ENCODE measurements at regions not wholly inside any gene's neighbourhood (a gene's known extent, or its start where the extent isn't known, plus 50 kb on each side); places are given as distances from the start of the nearest gene placed in this dataset.

DNA sequence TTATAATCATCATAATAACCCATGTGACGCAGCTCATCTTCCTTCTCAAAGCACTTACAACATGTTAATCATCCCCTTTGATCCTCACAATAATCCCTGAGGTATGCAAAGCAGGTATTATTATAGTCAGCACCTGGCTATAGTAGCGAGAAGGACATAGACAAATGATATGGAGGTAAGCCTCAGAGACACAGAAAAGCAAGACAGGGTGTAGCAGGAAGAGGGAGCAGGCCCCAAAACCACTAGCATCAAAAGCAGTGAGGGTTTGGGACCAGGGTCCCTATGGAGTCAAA is 139.2 kb upstream of the SLC30A5 start:
- FAIRE-seq: no peak

DNA sequence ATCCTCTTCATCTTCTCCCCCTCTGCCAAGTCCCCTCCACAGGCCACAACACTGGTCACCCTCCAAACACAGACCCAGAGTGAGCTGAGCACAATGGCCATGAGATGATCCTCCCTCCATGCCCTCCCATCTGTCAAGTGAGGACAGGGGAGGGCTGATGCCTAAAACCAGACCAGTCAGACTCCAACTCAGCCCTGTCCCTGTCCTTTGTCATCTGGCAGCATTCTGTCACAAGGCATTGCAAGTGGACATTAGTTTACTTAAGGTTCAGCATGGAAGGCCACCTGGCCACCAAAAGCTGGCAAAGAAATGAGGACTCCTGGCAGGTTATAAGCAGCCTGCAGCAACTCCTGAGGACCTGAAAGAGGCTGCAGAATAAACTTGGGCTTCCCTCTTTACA is 136.2 kb upstream of the SLC30A5 start:
- no peak for FAIRE-seq

DNA sequence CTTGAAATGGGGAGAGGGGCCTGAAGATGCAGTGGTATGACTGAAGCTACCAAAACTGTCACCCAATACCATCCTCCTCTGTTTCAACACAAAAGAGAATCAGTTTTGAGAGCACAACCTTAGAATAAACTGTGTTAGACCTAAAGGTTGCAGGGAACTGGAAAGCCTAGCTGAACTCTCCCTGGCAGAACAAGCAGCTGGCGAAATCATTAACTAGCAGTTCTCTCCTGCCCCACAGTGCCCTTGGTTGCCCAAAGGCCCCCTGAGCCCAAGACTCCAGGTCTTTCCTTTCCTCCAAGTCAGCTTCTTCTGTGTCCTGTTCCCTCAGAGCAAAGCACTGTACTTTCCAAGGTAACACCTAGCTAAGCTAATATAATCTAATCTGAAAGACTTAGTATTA is 135.4 kb upstream of the SLC30A5 start:
- FAIRE-seq: no peak

DNA sequence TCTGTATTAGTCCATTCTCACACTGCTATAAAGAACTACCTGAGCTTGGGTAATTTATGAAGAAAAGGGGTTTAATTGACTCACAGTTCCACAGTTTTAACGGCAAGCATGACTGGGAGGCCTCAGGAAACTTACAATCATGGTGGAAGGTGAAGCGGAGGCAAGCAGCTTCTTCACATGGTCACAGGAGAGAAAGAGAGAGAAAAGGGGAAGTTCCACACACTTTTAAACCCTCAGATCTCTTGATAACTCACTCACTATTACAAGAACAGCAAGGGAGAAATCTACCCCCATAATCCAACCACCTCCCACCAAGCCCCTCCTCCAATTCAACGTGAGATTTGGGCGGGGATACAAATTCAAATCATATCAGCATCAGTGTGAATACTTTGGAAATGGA is 133.4 kb upstream of the SLC30A5 start:
- no peak for FAIRE-seq

DNA sequence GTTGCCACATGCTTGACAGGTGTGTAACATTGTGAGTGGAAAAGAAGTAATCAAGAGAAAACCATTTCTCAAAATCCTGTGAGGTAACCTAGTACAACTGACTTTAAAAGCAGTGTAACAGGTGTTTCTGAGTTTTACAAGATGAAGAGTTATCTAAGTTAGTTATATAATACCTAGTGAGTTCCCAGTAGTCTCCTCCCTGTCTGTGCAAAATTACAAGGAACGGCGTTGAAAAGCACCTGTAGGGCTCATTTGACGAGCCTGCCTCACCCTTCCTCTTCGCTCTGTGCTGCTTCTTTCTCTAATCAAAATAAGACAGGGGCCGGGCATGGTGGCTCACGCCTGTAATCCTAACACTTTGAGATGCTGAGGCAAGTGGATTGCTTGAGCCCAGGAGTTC is 132.9 kb upstream of the SLC30A5 start:
- FAIRE-seq: no peak

DNA sequence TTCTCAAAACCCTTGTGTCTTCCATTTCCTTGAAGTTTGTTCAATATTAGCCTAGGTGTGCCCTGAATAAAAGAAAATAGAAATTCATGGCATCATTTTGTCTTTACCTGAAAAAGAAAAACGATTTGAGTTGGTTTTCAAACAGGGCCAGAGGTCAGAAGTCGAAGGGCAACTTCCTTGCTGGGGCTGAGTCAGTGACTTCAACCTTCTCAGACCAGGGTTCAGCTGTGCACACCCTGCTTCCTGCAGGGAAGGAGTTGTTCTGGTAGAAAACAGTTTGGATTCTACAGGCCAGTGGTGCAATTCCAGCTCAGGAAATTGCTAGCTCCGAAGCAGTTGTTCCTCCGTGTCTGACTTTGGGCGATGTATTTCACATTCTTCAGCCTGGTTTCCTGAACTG is 132.1 kb upstream of the SLC30A5 start:
- no peak for FAIRE-seq

DNA sequence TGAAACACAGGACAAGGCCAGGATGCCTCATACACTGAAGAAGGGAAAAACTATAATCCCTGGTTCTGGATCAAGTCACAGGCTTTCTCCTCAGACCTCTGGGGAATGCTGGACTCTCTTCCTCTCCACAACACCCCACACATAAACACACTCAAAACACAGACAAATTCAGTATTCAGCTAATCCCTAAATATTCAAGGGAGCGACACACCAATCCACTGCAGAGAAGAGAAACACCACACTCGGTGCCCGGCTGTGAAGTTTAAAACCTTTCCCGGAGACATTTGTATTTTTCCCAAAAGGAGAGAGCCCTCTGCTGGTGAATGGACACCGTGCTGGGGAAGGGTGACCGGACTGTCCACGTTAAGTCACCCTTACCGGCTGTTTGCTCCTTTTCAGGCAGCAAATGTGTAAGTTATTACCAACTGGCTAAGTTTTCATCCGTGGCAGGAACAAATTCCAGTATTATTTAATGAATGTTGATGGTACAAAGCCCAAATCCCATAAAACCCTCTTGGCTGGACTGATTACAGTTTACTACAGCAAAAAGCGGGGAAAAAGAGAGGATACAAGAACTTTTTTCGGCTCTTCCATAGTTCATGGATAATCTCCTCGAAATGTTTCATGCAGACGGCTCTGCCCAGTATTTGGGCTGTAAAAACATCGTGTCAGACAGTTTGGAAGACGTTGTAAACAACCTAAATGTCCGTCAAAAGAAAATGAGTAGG is 130.9 kb upstream of the SLC30A5 start:
- peak; percentile 57 for FAIRE-seq

DNA sequence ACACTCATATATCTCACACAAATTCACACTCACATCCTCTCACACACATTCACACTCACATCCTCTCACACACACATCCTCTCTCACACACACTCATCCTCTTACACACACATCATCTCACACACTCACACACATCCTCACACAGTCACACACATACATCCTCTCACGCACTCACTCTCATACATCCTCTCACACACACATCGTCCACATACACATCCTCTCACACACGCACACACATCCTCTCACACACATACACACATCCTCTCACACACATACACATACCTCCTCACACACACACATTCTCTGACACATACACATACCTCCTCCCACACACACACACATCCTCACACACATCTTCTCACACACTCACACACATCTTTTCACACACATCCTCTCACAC is 129.1 kb upstream of the SLC30A5 start:
- FAIRE-seq: no peak

DNA sequence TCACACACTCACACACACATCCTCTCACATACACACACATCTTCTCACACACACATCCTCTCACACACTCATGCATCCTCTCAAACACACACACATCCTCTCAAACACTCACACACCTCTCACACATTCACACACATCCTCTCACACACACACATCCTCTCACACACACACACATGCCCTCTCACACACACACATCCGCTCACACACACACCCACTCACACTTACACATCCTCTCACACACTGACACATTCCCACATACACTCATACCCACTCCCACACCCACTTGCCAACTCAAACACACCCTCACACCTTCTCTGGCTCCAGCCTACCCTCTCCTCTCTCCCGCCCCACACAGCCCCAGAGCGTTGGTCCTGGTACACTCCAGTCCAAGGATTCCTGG is 127.9 kb upstream of the SLC30A5 start:
- FAIRE-seq: no peak

DNA sequence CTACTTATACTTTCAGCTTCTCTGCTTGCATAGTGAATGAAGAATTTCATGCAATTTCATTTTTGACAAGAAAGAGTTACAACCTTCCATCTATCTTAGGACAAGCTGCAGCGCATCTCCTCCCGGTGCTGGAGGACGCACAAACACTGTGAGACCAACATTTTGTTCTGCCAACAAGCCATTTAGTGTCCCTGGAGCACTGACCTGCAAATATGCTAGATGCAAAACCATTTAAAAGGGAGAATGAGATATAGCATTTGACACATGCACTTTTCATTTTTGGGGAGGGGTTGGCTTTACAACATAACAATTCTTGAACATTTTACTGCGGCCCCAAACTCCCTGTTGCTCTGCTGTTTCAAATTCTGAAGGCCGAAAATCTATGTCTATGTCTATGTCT is 127.2 kb upstream of the SLC30A5 start:
- FAIRE-seq: no peak

DNA sequence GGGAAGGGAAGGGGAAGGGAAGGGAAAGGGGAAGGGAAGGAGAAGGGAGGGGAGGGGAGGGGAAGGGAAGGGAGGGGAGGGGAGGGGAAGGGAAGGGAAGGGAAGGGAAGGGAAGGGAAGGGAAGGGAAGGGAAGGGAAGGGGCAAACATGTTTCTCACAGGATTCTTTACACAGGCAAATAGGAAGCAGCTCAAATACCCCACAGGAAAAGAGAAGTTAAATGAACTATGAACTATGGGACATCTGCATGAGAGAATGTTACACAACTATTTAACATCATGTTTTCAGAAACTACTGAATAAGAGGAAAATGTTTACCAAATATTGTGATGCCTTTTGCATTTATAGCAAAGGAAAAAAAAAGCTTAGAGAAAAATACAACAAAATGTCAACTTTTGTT is 125.4 kb upstream of the SLC30A5 start:
- no peak for FAIRE-seq

DNA sequence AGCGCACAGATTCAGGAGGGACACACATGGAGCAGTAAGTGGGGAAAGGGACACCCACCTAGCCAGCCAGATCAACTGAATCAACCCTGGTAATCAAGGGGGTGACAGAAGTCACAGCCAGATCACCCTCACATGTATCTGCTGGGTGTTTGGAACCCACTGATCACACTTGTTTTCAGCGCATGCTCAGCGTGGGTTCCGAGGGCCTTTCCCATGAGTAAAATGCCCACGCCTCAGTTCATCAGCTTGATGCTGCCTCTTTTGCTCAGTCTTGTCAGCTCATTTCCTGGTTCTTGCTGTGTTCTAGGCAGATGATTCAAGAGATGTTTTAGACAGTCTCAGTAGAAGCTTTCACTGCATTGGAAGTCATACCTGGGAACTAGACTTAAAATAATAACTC is 123.2 kb upstream of the SLC30A5 start:
- FAIRE-seq: no peak

DNA sequence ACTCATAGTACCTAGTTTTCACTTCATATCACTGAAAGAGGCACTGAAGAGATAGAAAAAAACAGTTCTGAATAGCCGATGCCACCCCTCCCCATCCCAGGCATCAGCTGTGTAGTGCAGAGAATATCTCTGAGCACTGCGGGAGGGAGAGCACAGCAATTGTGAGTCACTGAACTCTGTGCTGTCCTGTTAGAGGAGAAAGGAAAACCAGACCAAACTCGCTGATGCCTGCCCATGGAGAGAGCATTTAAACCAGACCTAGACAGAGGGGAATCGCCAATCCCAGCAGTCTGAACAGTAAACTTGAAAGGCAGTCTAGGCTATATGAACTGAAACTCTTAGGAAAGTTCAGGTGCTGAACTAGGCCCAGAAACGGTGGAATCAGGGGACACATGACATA is 120.1 kb upstream of the SLC30A5 start:
- no peak for FAIRE-seq

DNA sequence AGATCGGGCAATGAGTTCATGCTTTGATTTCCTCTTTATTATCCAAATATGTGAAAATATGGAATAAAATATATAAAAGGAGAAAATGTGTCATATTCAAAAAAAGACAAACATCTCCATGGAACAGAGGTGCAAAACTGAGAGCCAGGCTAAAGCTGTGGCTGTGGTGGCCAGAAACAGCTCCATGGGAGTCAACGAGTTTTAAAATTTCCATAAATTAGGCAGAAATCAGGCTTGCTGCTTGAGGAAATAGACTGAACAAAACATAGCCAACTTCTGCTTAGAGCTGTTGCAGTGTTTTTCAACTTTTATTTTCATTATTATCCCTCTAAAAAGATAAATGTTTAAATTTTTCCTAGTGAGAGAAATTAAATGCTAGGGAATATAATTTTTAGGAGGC is 110.8 kb upstream of the SLC30A5 start:
- no peak for FAIRE-seq

DNA sequence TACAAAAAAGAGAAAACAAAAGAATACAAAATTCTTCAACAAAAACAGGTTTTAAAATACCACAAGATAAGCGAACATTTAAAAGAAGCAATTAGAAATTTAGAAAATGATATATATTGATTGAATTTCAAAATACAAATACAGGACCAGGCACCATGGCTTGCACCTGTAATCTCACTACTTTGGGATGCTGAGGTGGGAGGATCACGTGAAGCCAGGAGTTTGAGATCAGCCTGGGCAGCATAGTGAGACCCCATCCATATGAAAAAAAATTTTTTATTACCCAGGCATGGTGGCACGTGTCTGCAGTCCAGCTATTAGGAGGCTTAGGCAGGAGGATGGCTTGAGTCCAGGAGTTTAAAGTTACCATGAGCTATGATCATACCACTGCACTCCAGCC is 109.9 kb upstream of the SLC30A5 start:
- no peak for FAIRE-seq

DNA sequence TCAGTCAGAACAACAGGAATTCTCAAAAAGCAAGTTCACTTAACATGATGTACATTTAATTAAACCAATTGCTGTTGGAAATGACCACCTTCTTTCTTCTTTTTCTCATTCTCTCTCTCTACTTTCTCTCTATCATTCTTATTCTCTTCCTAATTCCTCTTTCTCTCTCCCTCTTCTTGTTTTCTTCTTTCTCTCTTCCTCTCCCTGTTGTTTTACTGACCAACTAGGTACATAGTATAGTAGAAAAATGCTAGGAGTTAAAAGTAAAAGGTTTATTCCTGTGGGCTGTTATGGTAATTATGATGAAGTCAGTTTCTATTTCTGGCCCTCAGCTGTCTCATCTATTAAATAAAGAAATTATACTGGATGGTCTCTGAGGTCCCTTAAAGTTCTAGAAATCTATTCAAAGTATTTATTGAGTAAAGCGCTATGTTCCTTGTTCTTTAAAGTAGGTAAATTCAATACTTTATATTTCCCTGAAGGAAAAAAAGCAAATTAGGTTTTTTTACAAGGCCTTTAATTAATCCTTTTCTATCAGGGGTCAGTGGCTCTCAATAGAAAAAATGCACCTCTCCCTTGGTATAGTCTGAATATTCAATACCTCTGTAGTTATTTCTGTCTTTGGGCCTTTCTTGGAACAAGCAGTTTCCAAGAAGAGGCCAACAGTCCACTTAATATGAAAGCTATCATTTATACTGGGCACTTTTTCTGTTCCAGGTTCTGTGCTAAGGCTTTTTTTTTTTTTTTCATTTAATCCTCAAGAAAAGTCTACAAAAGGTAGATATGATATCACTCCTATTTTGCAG is 102.3 kb upstream of the SLC30A5 start:
- FAIRE-seq: no peak

DNA sequence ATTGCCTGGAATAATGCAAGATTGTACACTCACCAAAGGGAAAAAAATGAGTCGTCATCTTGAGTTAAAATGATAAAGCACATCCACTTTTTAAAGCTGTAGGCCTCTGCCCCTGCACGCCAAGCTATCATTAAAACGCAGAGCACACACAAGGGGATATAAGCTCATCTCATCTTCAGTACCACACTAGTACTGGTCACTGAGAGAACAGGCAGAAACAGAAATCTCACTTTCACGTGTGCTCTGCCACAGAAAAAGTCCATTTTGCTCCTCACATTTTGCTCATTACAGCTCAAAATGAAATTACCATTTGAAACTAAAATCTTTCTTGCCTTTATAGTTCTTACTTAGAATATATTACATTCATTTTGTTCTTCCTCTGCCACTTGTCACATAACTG is 99.2 kb upstream of the SLC30A5 start:
- FAIRE-seq: no peak

DNA sequence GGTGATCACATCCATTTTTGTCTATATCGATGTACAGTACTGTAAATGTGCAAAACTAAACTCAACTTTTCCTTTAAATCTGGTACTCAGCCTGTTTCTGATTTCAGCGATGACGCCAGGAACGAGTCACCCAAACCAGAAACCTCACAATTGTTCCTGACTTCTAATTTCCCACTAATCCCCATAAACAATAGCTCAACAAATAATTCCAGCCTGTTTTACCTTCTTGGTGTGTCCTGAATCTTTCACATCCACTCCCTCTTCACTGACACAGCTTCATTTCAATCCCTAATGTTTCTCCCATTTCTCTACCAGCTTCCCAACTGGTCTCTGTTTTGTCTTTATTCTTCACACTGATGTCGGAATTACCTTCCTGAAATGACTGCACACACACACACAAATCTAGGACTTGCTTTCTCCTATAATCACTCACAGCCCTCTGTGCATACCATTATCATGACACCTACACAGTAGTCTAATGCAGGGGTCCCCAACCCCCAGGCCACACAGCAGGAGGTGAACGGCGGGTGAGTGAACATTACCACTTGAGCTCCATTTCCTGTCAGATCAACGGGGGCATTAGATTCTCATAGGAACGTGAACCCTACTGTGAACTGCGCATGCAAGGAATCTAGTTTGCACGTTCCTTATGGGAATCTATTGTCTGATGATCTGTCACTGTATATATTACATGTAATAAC is 97.8 kb upstream of the SLC30A5 start:
- FAIRE-seq: no peak

DNA sequence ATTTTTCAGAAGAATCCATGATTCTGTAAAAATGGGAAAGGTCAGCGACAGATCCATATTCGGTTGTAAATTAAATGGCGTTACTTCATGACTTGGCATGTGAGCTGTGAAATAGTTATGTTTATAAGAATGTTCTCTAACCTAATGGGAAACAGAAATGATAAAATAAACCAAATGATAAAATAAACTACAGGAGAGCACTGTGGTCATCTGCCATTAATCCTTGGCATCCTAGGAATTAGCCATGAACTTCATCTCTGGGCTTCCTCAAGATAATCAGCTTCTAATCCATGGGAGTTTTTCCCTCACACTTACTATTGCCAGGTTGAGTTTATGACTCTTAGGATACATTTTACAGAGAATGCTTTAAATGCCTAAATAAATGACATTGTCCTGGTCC is 94.6 kb upstream of the SLC30A5 start:
- FAIRE-seq: no peak

DNA sequence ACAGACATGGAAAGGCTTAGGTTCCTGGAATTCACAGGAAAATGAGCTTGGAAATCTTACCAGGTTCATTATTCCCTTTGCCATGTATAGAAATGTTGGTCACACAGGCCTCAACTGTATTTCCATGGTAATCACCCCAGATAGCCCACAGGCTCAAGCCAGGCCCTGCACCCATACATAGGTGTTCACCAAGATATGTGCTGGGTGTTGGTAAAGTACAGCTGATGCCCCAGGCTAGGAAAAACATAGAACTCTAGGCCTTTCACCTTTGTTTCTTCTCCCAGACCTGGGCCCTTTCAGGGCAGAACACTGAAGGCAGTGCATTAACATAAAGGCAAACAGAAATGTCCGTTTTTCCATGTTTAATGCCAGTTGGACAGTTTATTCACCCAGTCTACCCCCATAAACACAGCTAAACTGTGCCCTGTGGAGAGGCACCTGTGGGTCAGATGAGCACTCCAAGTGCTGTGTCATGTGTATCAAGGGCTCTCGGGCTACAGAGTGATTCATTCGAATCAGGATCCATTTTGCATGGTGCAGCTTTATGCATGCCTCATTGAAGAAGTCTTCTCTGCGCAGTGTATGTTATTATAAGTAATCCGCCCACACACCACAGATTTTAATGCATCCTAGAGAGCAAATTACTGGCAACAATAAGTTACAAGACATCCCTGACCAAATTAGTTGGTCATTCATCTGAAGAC is 93.4 kb upstream of the SLC30A5 start:
- no peak for FAIRE-seq

DNA sequence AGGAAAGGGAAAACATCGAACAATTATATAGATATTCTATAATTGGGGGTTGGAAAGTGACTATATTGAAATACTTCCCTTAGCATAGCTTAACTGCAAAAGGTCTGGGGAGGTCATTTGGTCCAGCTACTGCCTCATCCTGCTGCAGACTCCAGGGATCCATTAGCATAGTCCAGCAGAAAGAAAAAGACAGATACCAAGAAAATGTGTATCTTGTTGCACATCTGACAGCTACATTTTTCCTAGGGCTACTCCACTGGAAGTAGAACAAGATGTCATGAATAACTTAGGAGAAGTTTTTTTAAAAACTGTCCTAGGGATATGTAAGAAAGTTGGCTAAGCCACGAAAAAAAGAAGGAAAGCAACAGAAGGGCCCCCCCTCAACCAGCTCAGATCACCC is 92.9 kb upstream of the SLC30A5 start:
- no peak for FAIRE-seq

DNA sequence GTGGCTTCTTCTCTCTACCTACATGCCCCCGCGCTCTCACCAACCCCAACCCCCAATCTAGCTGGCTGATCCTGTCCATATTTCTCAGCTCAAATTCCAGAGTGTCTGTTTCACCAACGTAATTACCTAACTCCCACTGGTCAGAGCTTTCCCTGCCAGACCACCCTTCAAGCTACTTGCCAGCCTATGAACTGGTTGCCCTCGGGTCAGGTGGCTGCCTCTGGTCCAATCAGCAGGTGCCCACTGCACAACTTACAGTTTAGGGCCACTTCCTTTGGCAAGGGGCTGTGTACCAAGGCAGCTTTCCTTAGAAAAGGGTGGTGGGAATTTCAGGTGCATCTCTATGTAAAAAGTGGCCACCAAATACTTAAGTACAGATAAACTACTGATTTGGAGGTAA is 92.2 kb upstream of the SLC30A5 start:
- no peak for FAIRE-seq

DNA sequence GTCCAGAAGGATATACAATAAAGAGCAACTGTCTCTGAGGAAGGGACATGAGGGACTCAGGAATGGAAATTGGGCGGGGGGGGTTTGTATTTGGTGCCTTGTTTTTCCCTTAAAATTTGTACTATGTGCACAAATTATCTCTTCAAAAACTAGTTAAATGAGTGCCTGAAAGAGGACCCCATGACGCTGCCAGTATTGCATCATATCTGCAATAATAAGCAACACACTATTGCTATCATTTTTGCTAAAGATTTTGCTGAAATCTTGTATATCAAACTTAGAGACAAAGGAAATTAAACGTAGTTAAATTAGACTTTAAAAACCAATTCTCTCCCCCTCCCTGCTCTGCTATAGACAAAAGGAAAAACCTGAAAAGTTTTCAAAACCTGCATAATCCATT is 89.7 kb upstream of the SLC30A5 start:
- no peak for FAIRE-seq

DNA sequence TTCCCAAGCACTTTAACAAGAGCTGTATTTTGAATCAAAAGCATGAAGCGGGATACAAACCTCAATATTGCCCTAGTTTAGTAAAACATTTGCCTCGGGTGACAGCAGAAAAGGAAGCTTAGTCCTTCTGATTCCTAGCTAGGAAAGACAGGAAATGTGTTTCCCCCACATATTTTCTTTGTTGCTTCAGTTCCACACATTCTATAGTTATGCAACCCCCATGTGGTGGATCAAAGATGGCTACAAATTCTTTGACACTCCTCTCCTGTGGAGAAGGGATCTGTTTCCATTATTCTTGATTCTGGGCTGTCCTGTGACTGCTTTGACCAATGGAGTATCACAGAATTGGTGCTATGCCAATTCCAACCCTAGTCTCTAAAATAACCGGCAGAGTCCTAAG is 89.1 kb upstream of the SLC30A5 start:
- no peak for FAIRE-seq

Data from endometrium (tissue), 2 donors.